Gastrocnemius medialis (tissue), 4 donors: ENCODE measurements at regions not wholly inside any gene's neighbourhood (a gene's known extent, or its start where the extent isn't known, plus 50 kb on each side); places are given as distances from the start of the nearest gene placed in this dataset.

Experiments used
- ATAC-seq, 2 donors: fragments of 150-250 bp; one replicate each; pipeline ENCODE4 v1.9.1; 2016
- DNase-seq, 2 donors: peaks; one replicate each; pipeline ENCODE4 v3.0.0-alpha.2; 2019
- H3K27ac ChIP-seq, 4 donors: fragments of 200-600 bp; sonication (generic); 1 replicate in 1 of 4; 2 replicates in 3 of 4; pipeline ENCODE4 v1.5.1; 2016 to 2018; ENCODE audit warnings: mild to moderate bottlenecking in 2 of 4, moderate library complexity in 1 of 4
- H3K27me3 ChIP-seq, 3 donors: fragments of 200-600 bp; sonication (generic) in 2 of 3; 1 replicate in 1 of 3; 2 replicates in 2 of 3; pipeline versions ENCODE4 v1.5.1 to v1.6.0; 2016 to 2019; ENCODE audit warnings: mild to moderate bottlenecking in 1 of 3, moderate library complexity in 1 of 3
- H3K36me3 ChIP-seq, 2 donors: fragments of 200-600 bp; sonication (generic) in 1 of 2; one replicate each; pipeline ENCODE4 v1.5.1; 2017 to 2018
- H3K4me1 ChIP-seq, 2 donors: fragments of 200-600 bp; sonication (generic) in 1 of 2; one replicate each; pipeline ENCODE4 v1.5.1; 2016 to 2017; ENCODE audit warnings: mild to moderate bottlenecking in 2 of 2
- H3K4me3 ChIP-seq, 4 donors: fragments of 200-600 bp; sonication (generic) in 3 of 4; 1 replicate in 1 of 4; 2 replicates in 3 of 4; pipeline ENCODE4 v1.5.1; 2016 to 2019; ENCODE audit warnings: mild to moderate bottlenecking in 2 of 4
- H3K9me3 ChIP-seq, 3 donors: fragments of 200-600 bp; sonication (generic) in 2 of 3; 1 replicate in 1 of 3; 2 replicates in 2 of 3; pipeline ENCODE4 v1.5.1; 2016 to 2019
- CTCF ChIP-seq, 5 experiments: fragments of 450-650 bp in 3 of 5; fragments of 200-600 bp in 2 of 5; sonication (generic) in 2 of 5; IDR thresholded peaks in 4 of 5; conservative IDR thresholded peaks in 1 of 5; 1 replicate in 4 of 5; 2 replicates in 1 of 5; pipeline ENCODE4 v1.5.1; 2016 to 2019; ENCODE audit warnings: antibody characterized with exemption in 5 of 5, mild to moderate bottlenecking in 3 of 5, moderate library complexity in 3 of 5
- POLR2A ChIP-seq, 2 donors: fragments of 450-650 bp; IDR thresholded peaks; one replicate each; pipeline ENCODE4 v1.6.1; 2017; ENCODE audit warnings: antibody characterized with exemption in 2 of 2, mild to moderate bottlenecking in 2 of 2, moderate library complexity in 2 of 2
- in situ Hi-C, 4 donors: fragments of 200-750 bp; cut with MboI; loops; one replicate each; pipeline versions ENCODE4 v1.15.0 to v1.8.0; 2017; ENCODE audit warnings: low sequenced_read_pairs in 4 of 4
- intact Hi-C: fragments of 100-400 bp; cut with DNase I; formaldehyde crosslinking; loops from one replicate; pipeline ENCODE4 v1.15.1; 2023; ENCODE audit warnings: low total_unique reads

DNA sequence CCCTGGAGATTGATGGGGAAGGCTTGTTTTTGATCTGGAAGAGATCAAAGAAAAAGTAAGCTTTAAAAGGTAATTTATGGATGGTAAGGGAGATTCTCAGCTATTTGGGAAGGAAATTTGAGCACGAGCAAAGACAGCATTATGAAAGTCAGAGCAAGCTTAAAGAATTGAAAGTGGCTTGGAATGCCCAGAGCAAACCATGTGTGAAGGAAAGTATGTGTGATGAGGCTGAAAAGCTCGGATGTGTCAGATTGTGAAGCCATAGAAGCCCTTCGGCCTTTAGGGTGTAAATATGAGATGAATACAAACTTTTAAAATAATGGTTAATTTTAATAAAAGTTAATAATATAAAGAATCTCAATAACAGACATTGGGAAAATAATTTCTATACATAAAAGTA, 377.4 kb upstream of the DSEL start:
- Histone ChIP-seq H3K27me3 (no peaks in the 10 kb centered on the region), H3K36me3 (no peaks in the 10 kb centered on the region), H3K4me3 (no peak overlapping the region), H3K9me3 (no peaks in the 10 kb centered on the region), H3K4me1 (no peaks in the 10 kb centered on the region), H3K27ac (no peak overlapping the region)
- ATAC-seq: no peak
- intact Hi-C loops: no loop called here
- DNase-seq: no peak
- in situ Hi-C loops: no loop called here
- no peak for TF ChIP-seq POLR2A (IDR thresholded peaks at IDR 0.05)
- TF ChIP-seq CTCF (IDR thresholded peaks at IDR 0.05 in 4 of 5, conservative IDR thresholded peaks at IDR 0.05 in 1 of 5): no peak

GRCh38 chr18:67876871-67877270, 360.4 kb upstream of the DSEL start:
- no peaks in the 10 kb centered on the region for H3K27me3 ChIP-seq
- TF ChIP-seq POLR2A (IDR thresholded peaks at IDR 0.05): no peak
- TF ChIP-seq CTCF (IDR thresholded peaks at IDR 0.05 in 4 of 5, conservative IDR thresholded peaks at IDR 0.05 in 1 of 5): no peak
- ATAC-seq (no peak), DNase-seq (no peak)
- H3K4me1 ChIP-seq: no peaks in the 10 kb centered on the region
- no peak overlapping the region for H3K27ac ChIP-seq
- in situ Hi-C loops: no loop called here
- intact Hi-C loops: no loop called here
- H3K4me3 ChIP-seq: no peak overlapping the region
- no peaks in the 10 kb centered on the region for H3K9me3 ChIP-seq
- H3K36me3 ChIP-seq: no peaks in the 10 kb centered on the region

- Histone ChIP-seq H3K27me3 (no peaks in the 10 kb centered on the region), H3K4me3 (no peak overlapping the region), H3K27ac (no peak overlapping the region), H3K36me3 (no peaks in the 10 kb centered on the region), H3K4me1 (no peaks in the 10 kb centered on the region), H3K9me3 (no peaks in the 10 kb centered on the region)
- ATAC-seq (no peak), DNase-seq (no peak)
- in situ Hi-C loops (no loop called here), intact Hi-C loops (no loop called here)
- no peak for TF ChIP-seq CTCF (IDR thresholded peaks at IDR 0.05 in 4 of 5, conservative IDR thresholded peaks at IDR 0.05 in 1 of 5)
- no peak for TF ChIP-seq POLR2A (IDR thresholded peaks at IDR 0.05)
Observed at GRCh38 chr18:67875944-67876343, 359.4 kb upstream of the DSEL start.

- no peak for TF ChIP-seq POLR2A (IDR thresholded peaks at IDR 0.05)
- TF ChIP-seq CTCF (IDR thresholded peaks at IDR 0.05 in 4 of 5, conservative IDR thresholded peaks at IDR 0.05 in 1 of 5): no peak
- no peak overlapping the region for H3K27ac ChIP-seq
- no peaks in the 10 kb centered on the region for H3K4me1 ChIP-seq
- H3K4me3 ChIP-seq: no peak overlapping the region
- ATAC-seq (no peak), DNase-seq (no peak)
- intact Hi-C loops: no loop called here
- H3K9me3 ChIP-seq: no peaks in the 10 kb centered on the region
- H3K27me3 ChIP-seq: no peaks in the 10 kb centered on the region
- no peaks in the 10 kb centered on the region for H3K36me3 ChIP-seq
- in situ Hi-C loops: no loop called here
Observed at GRCh38 chr18:67875060-67875459, 358.5 kb upstream of the DSEL start.

DNA sequence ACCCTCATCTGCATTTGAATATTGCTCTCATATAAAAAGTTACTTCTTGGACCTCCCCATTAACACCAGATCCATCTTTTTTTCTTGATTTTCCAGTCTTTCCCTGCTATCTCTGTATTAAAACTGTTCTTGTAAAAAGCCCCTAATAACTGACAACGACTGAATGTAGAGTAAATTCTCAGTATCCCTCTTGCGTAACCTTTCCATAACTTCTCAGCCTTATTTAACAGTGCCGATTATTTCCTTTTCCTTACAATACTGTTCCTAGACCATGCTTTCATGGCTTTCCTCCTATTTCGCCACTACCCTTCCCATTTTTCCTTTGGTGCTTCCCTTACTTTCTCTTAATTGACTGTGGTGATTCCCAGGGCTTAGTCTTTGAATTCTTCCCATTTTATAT, 348.9 kb upstream of the DSEL start:
- in situ Hi-C loops: no loop called here
- no peaks in the 10 kb centered on the region for H3K27me3 ChIP-seq
- no peaks in the 10 kb centered on the region for H3K9me3 ChIP-seq
- H3K36me3 ChIP-seq: no peaks in the 10 kb centered on the region
- ATAC-seq (no peak), DNase-seq (no peak)
- TF ChIP-seq CTCF (IDR thresholded peaks at IDR 0.05 in 4 of 5, conservative IDR thresholded peaks at IDR 0.05 in 1 of 5): no peak
- no peak for TF ChIP-seq POLR2A (IDR thresholded peaks at IDR 0.05)
- intact Hi-C loops: no loop called here
- H3K4me3 ChIP-seq: no peak overlapping the region
- H3K27ac ChIP-seq: no peak overlapping the region
- no peaks in the 10 kb centered on the region for H3K4me1 ChIP-seq
